OCI-LY7 (cell line): ENCODE measurements at regions not wholly inside any gene's neighbourhood (a gene's known extent, or its start where the extent isn't known, plus 50 kb on each side); places are given as distances from the start of the nearest gene placed in this dataset.

Source experiments
- EZH2phosphoT487 ChIP-seq: fragments of 200-600 bp; sonication (generic); IDR thresholded peaks from 2 replicates; pipeline ENCODE4 v1.6.1; 2018; ENCODE audit warnings: low read depth, borderline replicate concordance, mild to moderate bottlenecking, mixed run types, antibody characterized with exemption, low read length, moderate library complexity, mixed read lengths
- TF ChIP-seq, protein P1 (sequence below): fragments of 200-600 bp; sonication (generic); conservative IDR thresholded peaks from 2 replicates; pipeline ENCODE4 v1.5.1; 2014; ENCODE audit warnings: mild to moderate bottlenecking, antibody characterized with exemption, low read length, moderate library complexity, mixed read lengths

GRCh38 chr1:185487936-185488335 is 170.9 kb upstream of the IVNS1ABP start:
- TF ChIP-seq, protein P1, sequence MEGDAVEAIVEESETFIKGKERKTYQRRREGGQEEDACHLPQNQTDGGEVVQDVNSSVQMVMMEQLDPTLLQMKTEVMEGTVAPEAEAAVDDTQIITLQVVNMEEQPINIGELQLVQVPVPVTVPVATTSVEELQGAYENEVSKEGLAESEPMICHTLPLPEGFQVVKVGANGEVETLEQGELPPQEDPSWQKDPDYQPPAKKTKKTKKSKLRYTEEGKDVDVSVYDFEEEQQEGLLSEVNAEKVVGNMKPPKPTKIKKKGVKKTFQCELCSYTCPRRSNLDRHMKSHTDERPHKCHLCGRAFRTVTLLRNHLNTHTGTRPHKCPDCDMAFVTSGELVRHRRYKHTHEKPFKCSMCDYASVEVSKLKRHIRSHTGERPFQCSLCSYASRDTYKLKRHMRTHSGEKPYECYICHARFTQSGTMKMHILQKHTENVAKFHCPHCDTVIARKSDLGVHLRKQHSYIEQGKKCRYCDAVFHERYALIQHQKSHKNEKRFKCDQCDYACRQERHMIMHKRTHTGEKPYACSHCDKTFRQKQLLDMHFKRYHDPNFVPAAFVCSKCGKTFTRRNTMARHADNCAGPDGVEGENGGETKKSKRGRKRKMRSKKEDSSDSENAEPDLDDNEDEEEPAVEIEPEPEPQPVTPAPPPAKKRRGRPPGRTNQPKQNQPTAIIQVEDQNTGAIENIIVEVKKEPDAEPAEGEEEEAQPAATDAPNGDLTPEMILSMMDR = no peak
- no peak for TF ChIP-seq EZH2phosphoT487
